Ureter (tissue), 1 donor: ENCODE measurements at regions not wholly inside any gene's neighbourhood (a gene's known extent, or its start where the extent isn't known, plus 50 kb on each side); places are given as distances from the start of the nearest gene placed in this dataset.

Experiments used
- DNase-seq: peaks from one replicate; pipeline ENCODE4 v3.0.0-alpha.2; 2020; ENCODE audit warnings: low spot score
- donor health status: DM: yes; HTN: yes; CAD: no.

DNA sequence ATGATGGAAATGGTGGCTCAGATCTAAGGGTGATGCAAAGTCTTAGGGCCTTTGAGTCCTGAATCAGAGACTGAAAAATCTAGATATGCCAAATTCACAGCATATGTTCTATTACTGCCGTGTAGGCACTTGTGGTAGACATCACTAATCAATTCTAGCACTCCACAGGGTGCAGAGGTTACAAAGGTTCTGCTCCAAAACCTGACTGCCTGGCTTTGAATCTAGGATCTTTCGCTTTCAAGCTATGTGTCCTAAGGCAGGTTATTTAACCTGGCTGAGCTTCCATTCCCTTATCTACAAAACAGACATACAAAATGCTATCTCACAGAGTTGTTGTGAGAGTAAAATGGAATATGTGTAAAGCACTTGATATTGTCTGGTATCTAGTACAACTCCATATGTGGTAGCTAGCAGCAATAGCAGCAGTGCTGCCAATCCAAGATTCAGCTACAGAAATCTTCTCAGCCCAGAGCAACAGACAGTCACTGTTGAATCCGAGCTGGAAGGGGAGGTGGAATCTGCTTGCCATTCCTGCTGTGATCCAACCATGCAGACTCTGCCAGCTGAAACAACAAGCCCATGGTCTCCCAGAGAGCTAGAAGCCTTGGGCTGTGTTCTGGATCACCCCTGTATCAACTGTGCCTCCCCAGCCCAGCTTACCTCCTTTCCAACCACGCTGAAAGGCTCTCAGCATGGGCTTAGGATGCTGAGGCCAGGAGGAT lies 206.9 kb downstream of the TFAP2C start:
- no peak for DNase-seq

- no peak for DNase-seq
These were observed 210.1 kb downstream of the TFAP2C start for GRCh38 chr20:56839222-56839621.

GRCh38 chr20:56839786-56840185 lies 210.7 kb downstream of the TFAP2C start:
- DNase-seq: no peak

- no peak for DNase-seq
These were observed 211.7 kb downstream of the TFAP2C start for GRCh38 chr20:56840716-56841261.

DNA sequence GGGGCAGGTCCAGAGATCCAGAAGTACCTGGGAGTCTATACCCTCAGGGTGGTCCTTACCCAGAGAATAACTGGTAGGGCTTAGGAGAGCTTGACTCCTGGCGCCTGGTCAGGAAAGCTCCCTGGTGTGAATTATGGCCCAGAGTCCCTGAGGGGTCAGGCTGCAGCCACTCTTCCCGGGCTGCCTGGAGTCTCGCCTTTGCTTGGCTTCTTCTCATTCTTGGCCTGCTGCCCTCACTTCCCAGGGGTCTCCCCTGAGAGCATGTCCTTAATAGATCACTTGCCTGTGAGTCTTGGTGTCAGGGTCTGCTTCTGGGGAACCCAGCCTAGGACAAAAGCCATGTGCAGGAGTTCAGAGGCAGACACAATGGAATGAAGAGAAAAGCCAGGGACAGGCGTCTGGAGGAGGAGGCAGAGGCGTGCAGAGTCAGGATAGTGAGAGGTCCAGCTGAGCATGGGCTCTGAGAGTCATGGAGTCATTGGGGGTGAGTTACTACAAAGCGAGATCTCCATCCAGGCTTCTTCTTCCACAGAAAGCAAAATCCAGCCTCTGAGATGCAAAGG lies 212.3 kb downstream of the TFAP2C start:
- no peak for DNase-seq

GRCh38 chr20:56842056-56842455 lies 212.9 kb downstream of the TFAP2C start:
- DNase-seq: no peak

DNA sequence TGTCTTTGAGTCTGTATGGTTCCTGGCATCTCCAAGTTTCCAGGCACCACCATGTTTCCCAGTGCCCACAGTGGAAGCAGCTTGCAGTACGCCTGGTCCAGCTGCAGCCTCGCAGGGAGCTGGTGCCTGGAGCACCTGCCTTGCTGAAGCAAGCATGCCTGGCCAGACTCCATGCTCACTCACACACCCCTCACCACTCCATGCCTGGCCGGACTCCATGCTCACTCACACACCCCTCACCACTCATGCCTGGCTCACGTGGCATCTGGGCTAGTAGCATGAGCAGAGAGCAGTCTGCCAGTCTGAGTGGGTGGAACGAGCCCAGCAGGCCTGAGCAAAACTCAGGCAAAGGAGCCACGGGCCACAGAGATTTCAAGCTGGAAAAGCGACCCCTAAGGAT lies 214.3 kb downstream of the TFAP2C start:
- DNase-seq: no peak

DNA sequence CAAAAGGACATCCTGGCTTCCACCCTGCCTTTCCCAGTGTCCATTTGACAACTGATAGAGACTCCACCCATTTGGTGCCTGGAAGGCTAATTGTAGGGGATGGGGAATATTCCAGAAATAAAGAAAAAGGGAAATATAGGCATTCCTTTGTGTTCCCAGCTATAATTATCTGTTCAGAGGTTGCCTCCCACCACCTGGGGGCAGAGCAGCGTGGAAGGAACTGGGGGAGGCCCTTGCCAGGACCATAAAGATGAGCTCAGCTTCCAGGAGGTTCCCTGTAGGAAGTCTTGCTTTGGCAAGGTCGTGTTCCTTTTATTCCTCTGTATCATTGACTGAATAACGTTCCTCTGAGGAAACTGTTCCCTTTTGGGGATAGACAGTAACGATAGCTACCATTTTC lies 214.7 kb downstream of the TFAP2C start:
- no peak for DNase-seq

- DNase-seq: no peak
These were observed 216.5 kb downstream of the TFAP2C start for GRCh38 chr20:56845546-56846086.

- no peak for DNase-seq
These were observed 219.5 kb downstream of the TFAP2C start for GRCh38 chr20:56848561-56848960.

DNA sequence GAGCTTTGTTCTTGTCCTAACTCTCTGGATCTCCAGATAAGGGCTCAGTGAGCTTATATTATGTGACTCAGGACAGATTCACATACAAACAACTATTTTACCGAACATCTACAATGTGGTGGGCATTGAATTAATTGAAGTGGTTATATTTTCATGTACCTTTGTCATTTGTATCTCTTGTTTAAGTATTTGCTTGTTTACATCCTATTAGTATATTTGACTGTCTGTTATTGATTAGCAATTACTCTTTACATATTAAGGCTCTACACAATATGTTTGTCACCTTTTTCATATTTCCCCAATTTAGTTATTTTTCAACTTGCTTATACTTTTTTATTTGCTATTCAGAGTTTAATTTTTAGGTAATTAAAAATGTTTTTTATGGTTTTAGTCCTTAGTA lies 222.4 kb downstream of the TFAP2C start:
- DNase-seq: no peak

- no peak for DNase-seq
These were observed 226.6 kb downstream of the TFAP2C start for GRCh38 chr20:56855708-56856107.

DNA sequence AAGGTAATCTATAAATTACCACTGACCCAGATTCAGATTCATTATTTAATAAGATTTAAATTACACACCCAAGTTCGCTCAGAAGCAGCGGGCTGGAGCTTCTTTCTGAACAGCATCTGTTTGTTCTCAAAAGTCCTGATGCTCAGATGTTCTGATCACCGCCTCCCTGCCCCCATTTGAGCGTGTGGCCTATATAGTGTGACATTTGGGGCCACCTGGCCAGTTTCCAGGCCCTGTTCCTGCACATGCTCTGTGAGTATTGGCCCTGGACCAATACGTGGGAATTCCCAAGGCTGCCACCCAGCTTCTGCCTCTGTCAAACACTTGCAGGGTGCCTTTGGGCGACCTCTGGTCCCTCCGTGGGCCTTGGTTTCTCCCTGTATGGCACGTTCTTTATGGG lies 228.8 kb downstream of the TFAP2C start:
- DNase-seq: no peak

- no peak for DNase-seq
These were observed 230.1 kb downstream of the TFAP2C start for GRCh38 chr20:56859039-56859800.

DNA sequence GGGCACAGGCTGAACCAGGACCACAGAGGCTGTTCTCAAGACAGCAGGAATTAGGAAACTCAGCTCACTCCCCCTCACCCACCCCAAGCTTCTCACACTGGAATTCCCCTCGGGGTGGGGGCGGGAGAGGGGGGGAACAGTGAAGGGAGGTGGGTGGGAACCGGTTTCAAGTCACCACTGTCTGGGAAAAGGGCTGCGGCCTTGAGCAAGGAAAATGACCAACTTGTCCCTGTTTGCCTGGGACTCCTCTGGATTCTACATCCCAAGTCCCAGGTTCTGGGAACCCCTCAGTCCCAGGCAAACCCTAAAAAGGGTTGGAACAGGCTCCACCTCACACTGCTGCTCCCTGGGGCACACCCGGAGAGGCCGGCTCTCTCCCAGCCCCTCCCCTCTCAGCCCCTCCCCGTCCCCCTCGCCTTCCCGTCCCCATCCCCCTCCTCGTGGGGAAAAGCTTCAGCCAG lies 230.7 kb downstream of the TFAP2C start:
- no peak for DNase-seq

GRCh38 chr20:56860413-56860812 lies 231.3 kb downstream of the TFAP2C start:
- no peak for DNase-seq

GRCh38 chr20:56861590-56861989 lies 232.5 kb downstream of the TFAP2C start:
- DNase-seq: no peak

GRCh38 chr20:56865055-56865454 lies 235.9 kb downstream of the TFAP2C start:
- DNase-seq: no peak

- DNase-seq: no peak
These were observed 238.0 kb downstream of the TFAP2C start for GRCh38 chr20:56867128-56867527.

- no peak for DNase-seq
These were observed 239.6 kb downstream of the TFAP2C start for GRCh38 chr20:56868746-56869145.

GRCh38 chr20:56870271-56870670 lies 241.2 kb downstream of the TFAP2C start:
- DNase-seq: no peak

GRCh38 chr20:56871691-56872090 lies 242.6 kb downstream of the TFAP2C start:
- no peak for DNase-seq
